HG02970 (cell line): ENCODE measurements at regions not wholly inside any gene's neighbourhood (a gene's known extent, or its start where the extent isn't known, plus 50 kb on each side); places are given as distances from the start of the nearest gene placed in this dataset.
"Not testable (repeated sequence)": the region's sequence is repeated elsewhere in the genome, so short reads cannot be mapped to it uniquely, and the experiment has no call there.

ENCODE experiments used
- ATAC-seq: cut with Tn5 transposase; IDR thresholded peaks from one replicate; pipeline ENCODE4 v1.9.1; 2021; ENCODE audit warnings: mild to moderate bottlenecking, moderate library complexity, moderate number of reproducible peaks; ENCODE audit not compliant: unreplicated experiment, low FRiP score

GRCh38 chr2:235212501-235213158, 260.8 kb downstream of the SH3BP4 start:
- ATAC-seq: no peak

DNA sequence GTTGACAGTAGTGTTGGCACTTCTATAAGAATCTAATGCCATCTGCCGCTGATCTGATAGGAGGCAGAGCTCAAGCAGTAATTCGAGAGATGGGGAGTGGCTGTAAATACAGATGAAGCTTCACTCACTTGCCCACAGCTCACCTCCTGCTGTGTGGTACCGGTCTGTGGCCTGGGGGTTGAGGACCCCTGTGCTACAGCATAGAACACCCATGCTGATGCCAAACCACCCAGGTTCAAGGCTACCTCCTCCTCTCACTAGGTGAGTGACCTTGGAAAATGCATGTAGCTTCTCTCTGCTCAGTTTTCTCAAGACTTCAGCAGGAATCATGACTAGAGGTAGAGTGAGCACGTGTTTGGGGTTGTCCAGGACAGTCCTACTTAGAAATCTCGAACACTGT, 263.4 kb downstream of the SH3BP4 start:
- no peak for ATAC-seq

DNA sequence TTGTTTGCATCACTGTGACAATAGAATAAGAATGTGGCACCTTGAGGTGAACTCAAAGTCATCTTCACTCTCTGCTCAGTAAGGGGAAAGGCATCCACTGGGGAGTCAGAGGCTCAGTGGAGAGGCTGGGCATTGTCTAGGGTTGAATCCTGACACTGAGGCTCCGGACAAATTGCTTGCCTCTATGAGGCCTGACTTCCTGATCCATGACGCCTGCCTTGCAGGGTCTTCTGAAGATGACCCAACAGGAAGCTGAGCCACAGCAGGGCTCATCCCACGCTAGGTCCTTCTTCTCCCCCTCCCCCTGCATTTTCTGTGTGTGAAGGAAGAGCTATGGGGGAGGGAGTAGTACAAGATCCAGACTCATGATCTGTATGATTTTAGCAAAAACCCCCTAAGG, 265.1 kb downstream of the SH3BP4 start:
- no peak for ATAC-seq

- ATAC-seq: no peak
These were observed 266.0 kb downstream of the SH3BP4 start for GRCh38 chr2:235217846-235218245.

GRCh38 chr2:235218486-235218907, 266.7 kb downstream of the SH3BP4 start:
- ATAC-seq: no peak

DNA sequence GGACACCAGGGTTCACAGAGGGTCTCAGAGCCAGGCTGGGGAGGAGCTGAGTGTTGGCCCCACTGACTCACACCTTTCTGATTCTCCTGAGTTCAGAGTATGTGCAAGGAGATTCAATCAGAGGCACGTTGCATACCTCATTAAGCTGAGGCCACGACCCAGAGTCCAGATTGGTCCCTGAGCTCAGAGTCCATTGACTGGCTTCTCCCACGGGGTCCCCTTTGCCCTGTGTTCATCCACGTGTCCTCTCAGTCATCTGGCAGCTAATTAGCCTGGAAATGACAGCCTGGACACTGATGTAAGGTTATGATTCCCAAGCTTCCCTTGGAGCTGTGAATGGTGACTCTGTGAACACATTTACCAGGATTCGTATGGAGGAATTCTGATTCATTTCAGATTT, 267.2 kb downstream of the SH3BP4 start:
- no peak for ATAC-seq

GRCh38 chr2:235220331-235220730, 268.5 kb downstream of the SH3BP4 start:
- ATAC-seq: no peak

DNA sequence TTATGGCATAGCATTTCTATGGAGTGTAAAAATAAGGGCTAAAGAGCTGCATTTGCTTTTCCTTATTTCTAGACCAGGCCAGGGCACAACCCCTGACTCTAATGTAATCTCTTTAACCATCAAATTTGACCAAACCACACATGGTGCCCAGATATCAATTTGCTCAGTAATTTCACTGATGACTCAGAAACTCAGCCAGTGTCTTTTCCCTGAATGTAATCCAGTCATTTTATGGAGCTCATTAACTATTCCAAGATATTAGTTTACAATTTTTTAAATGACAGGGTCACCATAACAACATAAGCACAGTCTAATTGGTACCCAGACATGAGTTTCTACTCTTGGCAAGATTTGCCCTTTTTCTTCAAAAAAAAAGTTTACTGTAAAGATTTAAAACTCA, 270.8 kb upstream of the AGAP1 start:
- no peak for ATAC-seq

GRCh38 chr2:235224410-235224809, 269.4 kb upstream of the AGAP1 start:
- no peak for ATAC-seq

GRCh38 chr2:235225261-235225660, 268.6 kb upstream of the AGAP1 start:
- ATAC-seq: no peak

- no peak for ATAC-seq
These were observed 266.3 kb upstream of the AGAP1 start for GRCh38 chr2:235227590-235227989.

DNA sequence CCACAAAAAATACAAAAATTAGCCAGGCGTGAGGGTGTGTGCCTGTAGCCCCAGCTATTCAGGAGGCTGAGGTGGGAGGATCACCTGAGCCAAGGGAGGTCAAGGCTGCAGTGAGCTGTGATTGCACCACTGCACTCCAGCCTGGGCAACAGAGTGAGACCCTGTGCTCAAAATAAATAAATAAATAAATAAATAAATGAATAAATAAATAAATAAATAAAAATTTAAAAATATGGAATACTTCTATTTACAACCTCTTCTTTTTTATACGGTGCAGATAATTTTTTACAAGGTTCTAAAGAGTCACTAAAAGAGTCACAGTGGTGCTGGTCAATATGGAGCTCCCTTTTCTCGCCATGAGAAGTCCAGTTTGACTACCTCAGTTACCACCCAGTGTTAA, 265.4 kb upstream of the AGAP1 start:
- not testable (repeated sequence) for ATAC-seq

- ATAC-seq: no peak
These were observed 264.6 kb upstream of the AGAP1 start for GRCh38 chr2:235229236-235229635.

GRCh38 chr2:235230821-235231601, 262.8 kb upstream of the AGAP1 start:
- no peak for ATAC-seq

DNA sequence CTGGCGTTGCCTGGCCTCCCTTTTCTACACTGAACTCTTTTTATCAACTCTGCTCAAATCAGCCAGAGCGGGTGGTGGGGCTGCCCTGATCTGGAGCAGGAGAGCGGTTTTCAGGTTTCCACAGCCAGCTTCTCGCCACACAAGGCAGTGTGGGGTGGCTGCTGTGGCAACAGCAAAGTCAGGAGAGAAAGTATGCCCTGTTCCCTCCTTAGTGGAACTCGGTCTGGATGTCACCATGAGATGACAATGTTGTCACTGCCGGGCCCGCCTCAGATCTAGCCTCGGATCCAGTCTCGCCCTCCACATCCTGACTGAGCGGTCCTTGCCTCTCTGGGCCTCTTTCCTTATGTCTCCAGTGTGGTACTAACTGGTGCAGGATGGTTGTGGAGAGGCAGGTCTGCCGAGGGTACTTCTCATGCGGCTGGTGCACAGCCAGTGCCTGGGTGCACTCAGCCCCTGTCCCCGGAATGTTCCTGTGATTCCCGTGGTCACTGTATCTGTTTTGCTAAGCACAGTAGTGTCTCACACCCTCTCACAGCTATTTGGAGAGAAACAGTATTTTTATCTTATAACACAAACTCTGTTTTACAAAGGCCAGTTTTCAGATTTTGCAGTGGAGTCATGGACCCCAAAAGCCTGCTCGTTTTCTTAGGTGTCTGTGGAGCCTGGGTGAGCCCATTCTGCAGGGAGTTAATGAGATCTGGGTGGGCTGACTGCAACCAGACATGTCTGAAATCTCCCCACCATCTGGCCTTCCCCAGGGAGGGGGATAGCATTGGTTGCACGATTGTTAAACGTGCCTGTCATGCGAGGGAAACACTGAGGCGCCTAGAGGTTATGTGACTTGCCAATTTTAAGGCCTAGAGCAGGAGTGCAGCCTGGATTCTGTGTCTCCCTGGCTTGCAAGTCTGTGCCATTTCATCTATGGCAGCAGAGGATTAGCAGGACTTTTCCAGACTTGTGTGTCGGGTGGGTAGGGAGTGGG, 261.1 kb upstream of the AGAP1 start:
- no peak for ATAC-seq

DNA sequence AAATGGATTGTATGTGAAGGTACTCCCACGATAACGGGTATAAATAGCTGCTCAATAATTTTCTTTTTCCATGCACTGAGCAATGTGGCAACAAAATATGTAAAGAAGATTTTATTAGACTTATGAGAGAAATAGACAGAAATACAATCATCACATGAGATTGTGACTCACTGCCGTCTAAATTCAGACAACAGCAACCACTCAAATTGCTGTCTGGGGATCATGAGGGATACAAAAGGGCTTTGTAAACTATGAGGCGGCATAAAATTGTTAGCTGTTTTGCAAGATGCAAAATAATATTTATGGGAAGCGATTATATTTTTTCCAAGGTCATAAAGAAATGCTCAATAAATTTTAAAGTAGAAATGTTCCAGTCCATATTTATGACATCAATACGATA, 259.1 kb upstream of the AGAP1 start:
- ATAC-seq: no peak

DNA sequence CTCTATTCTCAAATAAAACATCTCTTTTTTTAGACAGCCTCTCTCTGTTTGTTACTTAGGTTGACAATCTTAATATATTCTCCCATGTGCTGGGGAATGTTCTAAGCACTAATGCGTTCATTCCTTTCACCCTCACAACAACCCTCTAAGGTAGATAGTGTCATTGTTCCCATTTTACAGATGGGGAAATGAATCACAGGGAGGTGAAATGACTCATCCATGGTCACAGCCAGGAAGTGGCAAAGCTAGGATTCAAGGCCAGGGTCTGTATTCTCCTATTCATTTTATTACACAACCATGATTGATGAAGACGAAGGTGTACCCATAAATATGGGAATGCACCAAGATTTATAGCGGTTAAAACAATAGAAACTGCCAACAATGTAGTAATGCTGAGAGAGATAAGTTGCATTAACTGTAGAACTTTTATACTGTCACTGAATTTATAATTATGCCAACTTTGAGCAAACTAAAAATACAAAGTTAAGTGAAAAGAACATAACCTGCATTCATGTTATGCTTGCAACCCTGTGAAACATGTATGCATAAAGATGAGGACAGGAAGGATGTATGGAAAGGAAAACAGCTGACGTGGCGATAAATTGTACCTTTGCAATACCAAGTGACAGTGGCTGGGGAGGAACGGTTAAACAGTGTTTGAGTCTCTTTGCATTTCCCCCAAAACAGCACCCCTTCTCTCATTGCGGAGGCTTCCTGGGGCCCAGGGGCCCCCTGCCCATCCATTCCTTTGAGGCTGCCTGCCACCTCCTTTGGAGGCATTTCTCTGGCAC, 257.7 kb upstream of the AGAP1 start:
- no peak for ATAC-seq

- ATAC-seq: no peak
These were observed 255.3 kb upstream of the AGAP1 start for GRCh38 chr2:235238537-235238936.

DNA sequence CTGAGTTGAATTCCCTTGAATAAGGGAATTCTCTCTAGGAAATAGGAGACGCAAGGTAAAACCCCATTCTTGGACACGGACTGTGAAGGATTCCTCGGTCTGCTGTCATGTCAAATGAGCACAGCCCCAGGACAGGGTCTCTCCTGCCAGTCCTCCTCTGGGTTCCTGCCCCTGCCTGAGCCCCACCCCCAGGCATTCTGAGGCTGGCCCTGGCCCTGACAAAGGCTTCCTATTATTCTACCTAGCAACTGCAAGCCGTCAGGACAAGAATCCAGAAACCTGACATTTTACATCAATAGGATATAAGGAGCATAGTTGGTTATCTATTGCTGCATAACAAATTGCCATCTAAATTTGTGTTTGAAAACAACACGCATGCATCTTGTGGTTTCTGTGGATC, 253.3 kb upstream of the AGAP1 start:
- ATAC-seq: no peak
